SK-N-SH (cell line): ENCODE measurements at regions not wholly inside any gene's neighbourhood (a gene's known extent, or its start where the extent isn't known, plus 50 kb on each side); places are given as distances from the start of the nearest gene placed in this dataset.

ENCODE experiments used
- CTCF ChIP-seq: fragments of 200-600 bp; sonication (generic); IDR thresholded peaks from 2 replicates; pipeline ENCODE4 v1.6.1; 2017; ENCODE audit warnings: antibody characterized with exemption, mild to moderate bottlenecking, moderate library complexity
- EP300 ChIP-seq, 2 experiments: IDR thresholded peaks; 2 replicates each; pipeline versions ENCODE4 v1.4.0 to v1.6.1; 2012; ENCODE audit warnings: borderline replicate concordance in 1 of 2, low read depth in 1 of 2, low read length in 1 of 2
- FOXM1 ChIP-seq: IDR thresholded peaks from 2 replicates; pipeline ENCODE4 v1.4.0; 2012; ENCODE audit warnings: low read depth, mild to moderate bottlenecking
- MXI1 ChIP-seq: IDR thresholded peaks from 2 replicates; pipeline ENCODE4 v1.6.1; 2012; ENCODE audit warnings: mild to moderate bottlenecking, low read depth, low read length, improper control_type of control experiment
- POLR2AphosphoS5 ChIP-seq: IDR thresholded peaks from 2 replicates; pipeline ENCODE4 v1.6.1; 2012; ENCODE audit warnings: low read depth, low read length
- RCOR1 ChIP-seq: fragments of 150-350 bp; IDR thresholded peaks from 2 replicates; pipeline ENCODE4 v1.6.1; 2017; ENCODE audit warnings: antibody characterized with exemption, low read length
- REST ChIP-seq: IDR thresholded peaks from 2 replicates; pipeline ENCODE4 v1.6.1; 2012; ENCODE audit warnings: mild to moderate bottlenecking, low read depth, low read length, moderate library complexity
- SIN3A ChIP-seq: IDR thresholded peaks from 2 replicates; pipeline ENCODE4 v1.6.1; 2012; ENCODE audit warnings: low read depth, mild to moderate bottlenecking, low read length, moderate library complexity, borderline replicate concordance
- SMC3 ChIP-seq: IDR thresholded peaks from 2 replicates; pipeline ENCODE4 v1.6.1; 2012; ENCODE audit warnings: low read depth, low read length, improper control_type of control experiment
- TAF1 ChIP-seq: IDR thresholded peaks from 2 replicates; pipeline ENCODE4 v1.6.1; 2012; ENCODE audit warnings: low read depth, mild to moderate bottlenecking, low read length, moderate library complexity, borderline replicate concordance
- YY1 ChIP-seq: IDR thresholded peaks from 2 replicates; pipeline ENCODE4 v1.4.0; 2012; ENCODE audit warnings: low read depth, mild to moderate bottlenecking

GRCh38 chr9:20224756-20225155, 397.5 kb downstream of the MLLT3 start:
- TF ChIP-seq REST (no peak), CTCF (no peak), TAF1 (no peak), MXI1 (no peak), FOXM1 (no peak), RCOR1 (no peak), POLR2AphosphoS5 (no peak), YY1 (no peak), SMC3 (no peak), EP300 (IDR thresholded peaks at IDR 0.05; ENCODE audit: borderline replicate concordance in 1 of 2, low read depth in 1 of 2, low read length in 1 of 2) (no peak), SIN3A (no peak)
